22Rv1 (cell line): ENCODE measurements at regions not wholly inside any gene's neighbourhood (a gene's known extent, or its start where the extent isn't known, plus 50 kb on each side); places are given as distances from the start of the nearest gene placed in this dataset.

Experiments used
- ZFX ChIP-seq: fragments of 450-650 bp; IDR thresholded peaks from 2 replicates; pipeline ENCODE4 v1.6.1; 2017; ENCODE audit warnings: antibody characterized with exemption, borderline replicate concordance
- TF ChIP-seq, protein P1 (sequence below): fragments of 450-650 bp; IDR thresholded peaks from 2 replicates; pipeline ENCODE4 v1.5.1; 2017; ENCODE audit warnings: mild to moderate bottlenecking

- TF ChIP-seq, protein P1, sequence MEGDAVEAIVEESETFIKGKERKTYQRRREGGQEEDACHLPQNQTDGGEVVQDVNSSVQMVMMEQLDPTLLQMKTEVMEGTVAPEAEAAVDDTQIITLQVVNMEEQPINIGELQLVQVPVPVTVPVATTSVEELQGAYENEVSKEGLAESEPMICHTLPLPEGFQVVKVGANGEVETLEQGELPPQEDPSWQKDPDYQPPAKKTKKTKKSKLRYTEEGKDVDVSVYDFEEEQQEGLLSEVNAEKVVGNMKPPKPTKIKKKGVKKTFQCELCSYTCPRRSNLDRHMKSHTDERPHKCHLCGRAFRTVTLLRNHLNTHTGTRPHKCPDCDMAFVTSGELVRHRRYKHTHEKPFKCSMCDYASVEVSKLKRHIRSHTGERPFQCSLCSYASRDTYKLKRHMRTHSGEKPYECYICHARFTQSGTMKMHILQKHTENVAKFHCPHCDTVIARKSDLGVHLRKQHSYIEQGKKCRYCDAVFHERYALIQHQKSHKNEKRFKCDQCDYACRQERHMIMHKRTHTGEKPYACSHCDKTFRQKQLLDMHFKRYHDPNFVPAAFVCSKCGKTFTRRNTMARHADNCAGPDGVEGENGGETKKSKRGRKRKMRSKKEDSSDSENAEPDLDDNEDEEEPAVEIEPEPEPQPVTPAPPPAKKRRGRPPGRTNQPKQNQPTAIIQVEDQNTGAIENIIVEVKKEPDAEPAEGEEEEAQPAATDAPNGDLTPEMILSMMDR: no peak
- no peak for TF ChIP-seq ZFX
Observed at GRCh38 chr15:38622304-38622703, 57.7 kb upstream of the RASGRP1 start.
